NCI-H82 (cell line): ENCODE measurements at regions not wholly inside any gene's neighbourhood (a gene's known extent, or its start where the extent isn't known, plus 50 kb on each side); places are given as distances from the start of the nearest gene placed in this dataset.

Experiments
- DNase-seq: peaks from one replicate; lab custom pipeline; 2025; lab: John Stamatoyannopoulos, UW

DNA sequence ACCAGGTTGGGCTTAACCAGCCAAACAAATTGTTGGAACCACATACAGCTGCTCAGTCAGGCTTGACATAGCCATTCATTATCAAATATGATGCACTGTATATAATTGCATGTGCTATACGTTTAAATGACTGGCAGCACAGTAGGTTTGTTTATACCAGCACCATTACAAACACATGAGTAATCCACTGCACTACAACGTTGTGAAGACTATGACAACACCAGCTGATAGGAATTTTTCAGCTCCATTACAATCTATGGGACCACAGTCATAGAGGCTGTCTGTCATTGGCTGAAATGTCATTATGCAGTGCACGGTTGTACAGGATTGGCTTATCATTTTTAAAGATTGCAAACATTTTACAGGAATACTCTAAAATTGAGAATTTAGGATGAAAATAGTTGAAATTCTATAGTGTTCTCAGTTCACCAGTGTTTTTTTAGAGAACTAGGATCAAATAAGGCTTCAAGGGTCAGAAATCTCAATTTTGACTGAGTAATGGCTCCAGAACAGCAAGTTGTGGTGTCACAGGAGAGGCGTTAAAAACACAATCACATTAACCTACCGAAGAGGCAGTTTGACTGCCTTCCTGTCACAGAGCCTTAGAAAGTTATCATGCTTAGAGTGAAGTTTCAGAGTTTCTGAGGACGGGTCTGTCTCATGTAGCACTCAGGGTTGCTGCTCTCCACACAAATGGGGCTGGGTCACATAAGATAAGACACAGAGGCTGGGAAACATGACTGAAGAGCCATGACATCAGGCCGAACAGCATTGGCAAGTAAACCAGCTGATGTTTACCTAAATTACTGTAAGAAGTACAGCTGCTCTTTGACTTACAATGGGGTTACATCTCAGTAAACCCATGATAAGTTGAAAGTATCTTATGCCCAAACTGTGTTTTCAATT lies 60.7 kb upstream of the SMLR1 start:
- no peak for DNase-seq

DNA sequence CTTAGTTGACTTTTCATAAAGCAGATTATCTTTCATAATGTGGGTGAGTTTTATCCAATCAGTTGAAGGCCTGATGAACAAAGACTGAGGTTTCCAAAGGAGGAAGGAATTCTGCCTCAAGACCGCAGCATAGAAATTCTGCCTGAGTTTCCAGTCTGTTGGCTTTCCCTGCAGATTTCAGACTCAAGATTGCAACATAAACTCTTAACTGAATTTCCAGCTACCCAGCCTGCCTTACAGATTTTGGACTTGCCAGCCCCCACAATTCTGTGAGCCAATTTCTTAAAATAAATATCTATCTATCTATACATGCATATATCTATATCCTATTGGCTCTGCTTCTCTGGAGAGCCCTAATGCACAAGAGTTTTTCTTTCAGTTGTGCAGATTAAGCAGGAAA lies 57.3 kb upstream of the SMLR1 start:
- no peak for DNase-seq

DNA sequence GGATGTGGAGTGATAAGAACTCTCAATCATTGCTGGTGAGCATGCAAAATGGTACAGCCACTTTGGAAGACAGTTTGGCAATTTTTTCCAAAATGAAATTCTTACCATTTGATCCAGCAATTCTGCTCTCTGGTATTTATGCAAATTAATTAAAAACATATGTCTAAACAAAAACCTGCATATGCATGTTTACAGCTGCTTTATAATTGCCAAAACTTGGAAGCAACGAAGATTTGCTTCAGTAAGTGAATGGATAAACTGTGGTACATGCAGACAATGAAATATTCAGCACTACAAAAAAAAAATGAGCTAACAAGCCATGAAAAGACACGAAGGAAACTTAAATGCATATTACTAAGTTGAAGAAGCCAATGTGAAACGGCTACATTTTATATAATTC lies 55.5 kb upstream of the SMLR1 start:
- no peak for DNase-seq

DNA sequence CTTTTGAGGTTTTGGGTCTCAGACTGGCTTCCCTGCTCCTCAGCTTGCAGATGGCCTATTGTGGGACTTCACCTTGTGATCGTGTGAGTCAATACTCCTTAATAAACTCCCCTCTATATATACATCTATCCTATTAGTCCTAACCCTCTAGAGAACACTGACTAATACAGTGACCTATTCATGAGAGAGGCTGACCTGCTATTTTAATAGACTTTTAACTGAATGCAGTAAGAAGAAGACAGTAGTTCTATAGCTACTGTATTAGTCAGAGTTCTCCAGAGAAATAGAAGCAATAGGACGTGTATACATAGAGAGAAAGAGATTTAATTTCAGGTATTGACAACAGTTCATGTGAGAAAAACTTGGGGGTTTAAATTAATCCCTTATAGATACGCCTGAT lies 53.3 kb upstream of the SMLR1 start:
- no peak for DNase-seq

DNA sequence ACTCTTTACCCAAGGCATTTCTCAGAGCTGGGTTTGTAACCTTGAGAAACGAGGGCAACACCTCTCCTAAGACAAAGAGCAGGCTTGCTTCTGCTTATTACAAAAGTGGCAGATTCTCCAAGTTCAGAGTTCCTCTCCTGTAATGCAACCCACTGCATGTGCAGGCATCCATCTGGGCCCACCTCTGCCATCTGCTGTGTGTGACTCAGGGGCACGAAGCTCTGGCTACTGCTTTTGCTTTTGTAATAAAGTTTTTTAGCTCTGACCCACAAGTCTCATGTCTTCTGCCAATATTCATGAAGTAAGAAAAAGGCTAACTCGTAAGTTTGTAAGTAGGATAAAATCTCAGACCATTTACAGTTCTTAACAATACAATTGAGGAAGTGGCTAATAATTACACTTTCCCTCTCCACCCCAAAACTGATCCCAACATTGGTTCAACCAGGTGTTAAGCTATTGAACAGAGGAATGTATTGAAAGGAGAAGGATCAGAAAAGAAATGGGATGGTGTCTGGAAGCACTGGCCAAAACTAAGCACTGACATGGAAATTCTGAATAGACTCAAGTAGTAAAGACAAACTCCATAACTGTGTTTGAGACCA lies 51.7 kb upstream of the SMLR1 start:
- no peak for DNase-seq

DNA sequence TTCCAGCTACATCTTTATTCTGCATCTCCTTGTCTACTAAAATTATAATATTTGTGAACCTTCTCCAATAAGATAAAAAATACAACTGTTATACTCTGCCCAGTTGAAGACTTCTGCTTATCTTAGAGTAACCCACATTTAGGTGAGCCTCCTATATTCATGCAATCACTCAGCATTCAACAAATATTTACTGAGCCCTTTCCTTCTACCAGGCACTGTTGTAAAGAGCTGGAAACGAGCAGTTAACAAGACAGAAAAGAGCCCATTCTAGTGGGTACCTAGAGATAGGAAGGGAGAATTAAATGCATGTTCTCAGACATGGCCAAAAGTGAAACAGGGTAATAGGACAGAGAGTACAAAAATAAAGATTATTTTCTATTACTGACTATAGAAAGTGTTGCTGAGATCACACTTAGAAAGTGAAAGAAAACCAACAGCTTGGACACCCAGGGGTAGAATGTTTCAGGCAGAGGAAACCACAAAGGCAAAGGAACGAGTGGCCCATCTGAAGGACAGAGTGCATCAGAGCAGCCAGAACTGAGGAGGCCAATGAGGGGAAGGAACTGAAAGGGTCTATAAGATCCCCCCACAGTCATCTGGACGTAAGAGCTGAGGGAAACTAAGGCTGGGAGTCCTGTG lies 50.8 kb upstream of the SMLR1 start:
- DNase-seq: no peak
